NT2/D1 (cell line): ENCODE measurements at regions not wholly inside any gene's neighbourhood (a gene's known extent, or its start where the extent isn't known, plus 50 kb on each side); places are given as distances from the start of the nearest gene placed in this dataset.

Source experiments
- SUZ12 ChIP-seq: IDR thresholded peaks from 2 replicates; pipeline ENCODE4 v1.6.1; 2011; ENCODE audit not compliant: insufficient read length, insufficient read depth; ENCODE audit errors: extremely low read depth
- YY1 ChIP-seq: IDR thresholded peaks from 2 replicates; pipeline ENCODE4 v1.6.1; 2011; ENCODE audit not compliant: insufficient read length, insufficient read depth
- ZNF274 ChIP-seq: IDR thresholded peaks from 2 replicates; pipeline ENCODE4 v1.6.1; 2011; ENCODE audit warnings: mild to moderate bottlenecking, low read depth, low read length

- TF ChIP-seq YY1 = no peak
- no peak for TF ChIP-seq ZNF274
- TF ChIP-seq SUZ12 = no peak
These were observed 82.8 kb upstream of the IPO9 start for GRCh38 chr1:201746156-201746555.
